Hepatocyte (in vitro differentiated cells): ENCODE measurements at regions not wholly inside any gene's neighbourhood (a gene's known extent, or its start where the extent isn't known, plus 50 kb on each side); places are given as distances from the start of the nearest gene placed in this dataset.

ENCODE experiments used
- DNase-seq: peaks from one replicate; pipeline ENCODE4 v3.0.0-alpha.2; 2016; ENCODE audit warnings: low spot score
- H2AFZ ChIP-seq: fragments of 200-600 bp; sonication (generic); 2 replicates; pipeline ENCODE4 v1.6.0; 2016; ENCODE audit warnings: antibody characterized with exemption, mild to moderate bottlenecking
- H3K27ac ChIP-seq: fragments of 200-600 bp; sonication (generic); 2 replicates; pipeline ENCODE4 v1.5.1; 2016; ENCODE audit warnings: mild to moderate bottlenecking
- H3K27me3 ChIP-seq: fragments of 200-600 bp; sonication (generic); 2 replicates; pipeline ENCODE4 v1.6.1; 2016
- H3K36me3 ChIP-seq: fragments of 200-600 bp; sonication (generic); replicated peaks from 2 replicates; pipeline ENCODE4 v1.5.1; 2016; ENCODE audit warnings: low read depth; ENCODE audit not compliant: insufficient read depth
- H3K4me1 ChIP-seq: fragments of 200-600 bp; sonication (generic); 2 replicates; pipeline ENCODE4 v1.5.1; 2016; ENCODE audit warnings: mild to moderate bottlenecking, moderate library complexity; ENCODE audit not compliant: insufficient read depth
- H3K4me2 ChIP-seq: fragments of 200-600 bp; sonication (generic); 2 replicates; pipeline ENCODE4 v1.6.0; 2016
- H3K4me3 ChIP-seq: fragments of 200-600 bp; sonication (generic); 2 replicates; pipeline ENCODE4 v1.5.1; 2016; ENCODE audit warnings: mild to moderate bottlenecking
- H3K79me2 ChIP-seq: fragments of 200-600 bp; sonication (generic); 2 replicates; pipeline ENCODE4 v1.6.0; 2017; ENCODE audit warnings: mild to moderate bottlenecking
- H3K9me2 ChIP-seq: fragments of 200-600 bp; sonication (generic); replicated peaks from 2 replicates; pipeline ENCODE4 v1.6.0; 2017; ENCODE audit warnings: mild to moderate bottlenecking; ENCODE audit not compliant: insufficient read depth
- H3K9me3 ChIP-seq: fragments of 200-600 bp; sonication (generic); 2 replicates; pipeline ENCODE4 v1.5.1; 2016; ENCODE audit warnings: low read depth, mild to moderate bottlenecking
- H4K20me1 ChIP-seq: fragments of 200-600 bp; sonication (generic); 2 replicates; pipeline ENCODE4 v1.6.0; 2016; ENCODE audit warnings: mild to moderate bottlenecking; ENCODE audit not compliant: insufficient read depth, poor library complexity, severe bottlenecking
- CTCF ChIP-seq: fragments of 200-600 bp; sonication (generic); IDR thresholded peaks from 2 replicates; pipeline ENCODE4 v1.5.1; 2016; ENCODE audit warnings: antibody characterized with exemption, mild to moderate bottlenecking; ENCODE audit not compliant: poor library complexity
- EZH2 ChIP-seq: fragments of 200-600 bp; sonication (generic); IDR thresholded peaks from 2 replicates; pipeline ENCODE4 v1.6.1; 2016; ENCODE audit warnings: antibody characterized with exemption, mild to moderate bottlenecking, borderline replicate concordance
- EZH2phosphoT487 ChIP-seq: fragments of 200-600 bp; sonication (generic); IDR thresholded peaks from one replicate; pipeline ENCODE4 v1.6.1; 2018; ENCODE audit warnings: antibody characterized with exemption, mild to moderate bottlenecking, low read depth, moderate library complexity; ENCODE audit not compliant: unreplicated experiment, severe bottlenecking
- WGBS: methylation state at CpG from one replicate; pipeline ENCODE4 v1.1.6; 2016; ENCODE audit warnings: low lambda C conversion rate; ENCODE audit errors: missing lambda C conversion rate; 5-methylcytosine and 5-hydroxymethylcytosine counted together

- peaks cover 4% of the 10 kb centered on the region for H3K27me3 ChIP-seq
These were observed 193.3 kb downstream of the BCR start for GRCh38 chr22:23373601-23374000.

GRCh38 chr22:23370251-23370650, 189.9 kb downstream of the BCR start:
- Histone ChIP-seq H3K36me3 (no peaks in the 10 kb centered on the region), H3K27ac (no peak overlapping the region), H3K4me3 (no peak overlapping the region), H3K9me2 (no peaks in the 10 kb centered on the region), H3K9me3 (no peaks in the 10 kb centered on the region), H4K20me1 (no peaks in the 10 kb centered on the region), H3K4me1 (no peaks in the 10 kb centered on the region), H3K27me3 (peaks cover 4% of the 10 kb centered on the region), H3K79me2 (no peaks in the 10 kb centered on the region), H3K4me2 (no peak overlapping the region), H2AFZ (no peak overlapping the region)
- DNase-seq: no peak
- 78% methylated on average over 8 of the region's 8 CpGs for WGBS
- TF ChIP-seq EZH2phosphoT487 (no peak), CTCF (no peak), EZH2 (no peak)

More at GRCh38 chr22:23373601-23374000, 193.3 kb downstream of the BCR start:
- Histone ChIP-seq H3K4me2 (no peak overlapping the region), H4K20me1 (no peaks in the 10 kb centered on the region), H3K36me3 (no peaks in the 10 kb centered on the region), H3K4me1 (no peaks in the 10 kb centered on the region), H3K9me2 (no peaks in the 10 kb centered on the region), H2AFZ (no peak overlapping the region), H3K9me3 (no peaks in the 10 kb centered on the region), H3K4me3 (no peak overlapping the region), H3K79me2 (no peaks in the 10 kb centered on the region), H3K27ac (no peak overlapping the region)
- 87% methylated on average over 9 of the region's 9 CpGs for WGBS
- no peak for DNase-seq
- TF ChIP-seq EZH2 (no peak), EZH2phosphoT487 (no peak), CTCF (no peak)

GRCh38 chr22:23369054-23369685, 188.9 kb downstream of the BCR start:
- DNase-seq: no peak
- WGBS: 81% methylated on average over 5 of the region's 5 CpGs
- H3K27me3 ChIP-seq: peaks cover 4% of the 10 kb centered on the region

More at GRCh38 chr22:23369054-23369685, 188.9 kb downstream of the BCR start:
- no peaks in the 10 kb centered on the region for H4K20me1 ChIP-seq
- H3K9me2 ChIP-seq: no peaks in the 10 kb centered on the region
- no peak overlapping the region for H2AFZ ChIP-seq
- H3K9me3 ChIP-seq: no peaks in the 10 kb centered on the region
- no peak overlapping the region for H3K4me3 ChIP-seq
- H3K4me1 ChIP-seq: no peaks in the 10 kb centered on the region
- no peak overlapping the region for H3K4me2 ChIP-seq
- H3K27ac ChIP-seq: no peak overlapping the region
- no peaks in the 10 kb centered on the region for H3K36me3 ChIP-seq
- TF ChIP-seq CTCF (no peak), EZH2phosphoT487 (no peak), EZH2 (no peak)
- no peaks in the 10 kb centered on the region for H3K79me2 ChIP-seq
